ENCODE measurements at regions not wholly inside any gene's neighbourhood (a gene's known extent, or its start where the extent isn't known, plus 50 kb on each side); places are given as distances from the start of the nearest gene placed in this dataset.
"Not testable (repeated sequence)": the region's sequence is repeated elsewhere in the genome, so short reads cannot be mapped to it uniquely, and the experiment has no call there.

GRCh38 chr9:30522486-30522885, 1862.0 kb upstream of the ACO1 start:
- no peak for TF ChIP-seq ZNF274 (IDR thresholded peaks at IDR 0.05; ENCODE audit: low read depth, low read length)
- H3K4me3 ChIP-seq (ENCODE audit: low read length) = no peak overlapping the region

- no peak overlapping the region for H3K4me3 ChIP-seq (ENCODE audit: low read length)
- no peak for TF ChIP-seq ZNF274 (IDR thresholded peaks at IDR 0.05; ENCODE audit: low read depth, low read length)
These were observed 1860.1 kb upstream of the ACO1 start for GRCh38 chr9:30524311-30524710.

GRCh38 chr9:30534455-30534854, 1850.0 kb upstream of the ACO1 start:
- no peak for TF ChIP-seq ZNF274 (IDR thresholded peaks at IDR 0.05; ENCODE audit: low read depth, low read length)
- no peak overlapping the region for H3K4me3 ChIP-seq (ENCODE audit: low read length)

- H3K4me3 ChIP-seq (ENCODE audit: low read length) = no peak overlapping the region
- no peak for TF ChIP-seq ZNF274 (IDR thresholded peaks at IDR 0.05; ENCODE audit: low read depth, low read length)
These were observed 1849.5 kb upstream of the ACO1 start for GRCh38 chr9:30534896-30535295.

GRCh38 chr9:30536494-30536893, 1847.9 kb upstream of the ACO1 start:
- no peak for TF ChIP-seq ZNF274 (IDR thresholded peaks at IDR 0.05; ENCODE audit: low read depth, low read length)
- H3K4me3 ChIP-seq (ENCODE audit: low read length) = no peak overlapping the region

GRCh38 chr9:30539696-30540095, 1844.7 kb upstream of the ACO1 start:
- H3K4me3 ChIP-seq (ENCODE audit: low read length) = not testable (repeated sequence)

GRCh38 chr9:30574355-30575151, 1809.9 kb upstream of the ACO1 start:
- no peak overlapping the region for H3K4me3 ChIP-seq (ENCODE audit: low read length)
- no peak for TF ChIP-seq ZNF274 (IDR thresholded peaks at IDR 0.05; ENCODE audit: low read depth, low read length)

- TF ChIP-seq ZNF274 (IDR thresholded peaks at IDR 0.05; ENCODE audit: low read depth, low read length) = no peak
- no peak overlapping the region for H3K4me3 ChIP-seq (ENCODE audit: low read length)
These were observed 1809.2 kb upstream of the ACO1 start for GRCh38 chr9:30575218-30575617.

GRCh38 chr9:30575691-30576090, 1808.8 kb upstream of the ACO1 start:
- TF ChIP-seq ZNF274 (IDR thresholded peaks at IDR 0.05; ENCODE audit: low read depth, low read length) = no peak
- H3K4me3 ChIP-seq (ENCODE audit: low read length) = no peak overlapping the region

GRCh38 chr9:30579810-30580209, 1804.6 kb upstream of the ACO1 start:
- TF ChIP-seq ZNF274 (IDR thresholded peaks at IDR 0.05; ENCODE audit: low read depth, low read length) = no peak

GRCh38 chr9:30582240-30582639, 1802.2 kb upstream of the ACO1 start:
- no peak for TF ChIP-seq ZNF274 (IDR thresholded peaks at IDR 0.05; ENCODE audit: low read depth, low read length)
- no peak overlapping the region for H3K4me3 ChIP-seq (ENCODE audit: low read length)

More at GRCh38 chr9:30579810-30580209, 1804.6 kb upstream of the ACO1 start:
- H3K4me3 ChIP-seq (ENCODE audit: low read length) = no peak overlapping the region

- no peak for TF ChIP-seq ZNF274 (IDR thresholded peaks at IDR 0.05; ENCODE audit: low read depth, low read length)
- H3K4me3 ChIP-seq (ENCODE audit: low read length) = no peak overlapping the region
These were observed 1799.9 kb upstream of the ACO1 start for GRCh38 chr9:30584559-30584958.

- H3K4me3 ChIP-seq (ENCODE audit: low read length) = no peak overlapping the region
- TF ChIP-seq ZNF274 (IDR thresholded peaks at IDR 0.05; ENCODE audit: low read depth, low read length) = no peak
These were observed 1793.0 kb upstream of the ACO1 start for GRCh38 chr9:30591461-30591860.

- H3K4me3 ChIP-seq (ENCODE audit: low read length) = no peak overlapping the region
- no peak for TF ChIP-seq ZNF274 (IDR thresholded peaks at IDR 0.05; ENCODE audit: low read depth, low read length)
These were observed 1786.8 kb upstream of the ACO1 start for GRCh38 chr9:30597608-30598007.

GRCh38 chr9:30605936-30606335, 1778.5 kb upstream of the ACO1 start:
- no peak for TF ChIP-seq ZNF274 (IDR thresholded peaks at IDR 0.05; ENCODE audit: low read depth, low read length)

GRCh38 chr9:30609713-30610112, 1774.7 kb upstream of the ACO1 start:
- no peak for TF ChIP-seq ZNF274 (IDR thresholded peaks at IDR 0.05; ENCODE audit: low read depth, low read length)
- no peak overlapping the region for H3K4me3 ChIP-seq (ENCODE audit: low read length)

More at GRCh38 chr9:30605936-30606335, 1778.5 kb upstream of the ACO1 start:
- no peak overlapping the region for H3K4me3 ChIP-seq (ENCODE audit: low read length)

GRCh38 chr9:30616782-30617181, 1767.7 kb upstream of the ACO1 start:
- not testable (repeated sequence) for H3K4me3 ChIP-seq (ENCODE audit: low read length)

Measured in GM08714 (cell line).